Amniotic stem cell (primary cell): ENCODE measurements at regions not wholly inside any gene's neighbourhood (a gene's known extent, or its start where the extent isn't known, plus 50 kb on each side); places are given as distances from the start of the nearest gene placed in this dataset.

ENCODE experiments used
- DNase-seq: peaks from one replicate; lab custom pipeline; 2025; lab: John Stamatoyannopoulos, UW

DNA sequence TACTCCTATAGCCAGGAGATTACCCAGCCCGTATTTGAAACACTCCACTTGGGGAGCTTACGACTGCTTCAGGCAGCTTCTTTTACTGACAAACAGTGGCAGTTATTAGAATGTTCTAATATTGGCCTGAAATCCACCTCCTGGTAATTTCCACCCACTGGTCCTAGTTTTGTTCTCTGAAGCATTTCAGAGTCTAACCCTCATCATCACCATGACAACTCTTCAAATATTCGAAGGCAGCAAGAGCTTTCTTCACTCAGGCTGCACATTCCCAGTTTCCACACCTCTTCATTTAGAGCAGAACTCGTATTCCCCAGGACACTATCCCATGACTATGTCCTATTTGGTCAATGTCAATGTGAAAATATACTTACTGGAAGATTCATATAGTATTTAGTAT is 325.6 kb downstream of the UBE3D start:
- no peak for DNase-seq

- DNase-seq: no peak
Observed at GRCh38 chr6:82741325-82741995, 324.2 kb downstream of the UBE3D start.

DNA sequence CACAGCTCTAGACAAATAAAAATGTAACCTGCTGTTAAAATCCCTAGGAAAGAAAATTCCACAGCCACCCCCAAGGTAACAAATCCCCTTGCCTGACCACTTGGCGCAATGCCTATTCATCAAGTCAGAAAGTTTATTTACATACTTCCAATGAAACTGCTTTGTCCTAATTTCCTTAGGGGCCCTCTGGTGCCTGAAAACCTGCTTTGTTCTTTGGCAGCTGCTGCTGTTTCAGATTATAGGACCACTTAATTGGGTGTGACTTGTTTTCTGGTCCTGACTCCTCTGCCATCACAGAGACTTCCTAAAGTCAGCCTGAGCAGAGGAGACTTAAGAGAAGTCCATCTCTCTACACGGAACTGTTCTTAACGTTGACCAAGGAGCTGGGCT is 323.6 kb downstream of the UBE3D start:
- DNase-seq: no peak

DNA sequence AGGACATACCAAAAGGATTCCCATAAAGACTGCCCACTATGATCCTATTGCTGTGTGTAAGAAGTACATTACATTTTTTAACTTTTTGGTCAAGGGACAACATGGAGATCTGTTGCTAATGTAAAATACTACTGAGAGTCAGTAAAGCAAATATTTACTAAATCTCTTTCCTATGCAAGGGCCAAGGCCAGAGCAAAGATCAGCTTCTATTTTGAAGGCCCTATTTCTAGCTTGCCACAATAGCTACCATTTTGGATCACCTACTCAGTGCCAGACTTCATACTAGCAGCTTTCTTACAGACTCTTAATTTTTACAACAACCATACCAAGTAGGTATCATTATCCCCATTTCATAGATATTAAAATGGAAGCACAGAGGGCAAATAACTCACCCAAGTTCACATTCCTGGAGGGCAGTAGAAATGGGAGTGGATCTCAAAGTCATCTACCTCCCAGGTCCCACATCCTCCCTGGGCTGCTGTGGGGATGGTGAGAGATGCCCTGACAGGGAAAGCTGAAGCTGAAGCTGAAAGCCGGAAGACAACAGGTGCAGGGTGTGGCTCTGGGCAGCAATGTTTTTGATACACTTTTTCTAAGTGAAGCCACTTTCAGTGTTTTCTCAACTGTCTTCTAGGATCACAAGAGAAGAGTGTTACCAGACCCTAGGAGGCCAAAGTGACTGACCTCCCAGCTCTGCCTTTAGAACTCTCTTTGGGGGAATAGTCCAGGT is 321.2 kb downstream of the UBE3D start:
- DNase-seq: no peak

DNA sequence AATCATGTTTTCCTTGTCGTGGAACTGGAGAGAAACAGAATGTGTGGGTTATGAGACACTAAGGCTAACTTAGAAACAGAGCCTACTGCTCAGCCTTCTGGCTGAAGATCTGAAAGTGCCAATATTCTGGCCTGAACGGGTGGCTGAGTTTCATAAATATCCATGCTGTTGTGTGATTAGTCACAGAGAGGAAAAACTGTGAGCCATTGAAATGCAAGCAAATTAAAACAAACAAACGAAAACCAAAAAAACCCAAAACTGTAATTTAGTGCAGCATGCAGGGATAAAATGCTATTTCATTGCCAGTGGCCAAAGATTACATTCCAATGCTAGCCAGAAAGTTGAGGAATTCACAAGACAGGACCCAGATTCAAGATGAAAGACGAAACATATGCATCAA is 315.1 kb downstream of the UBE3D start:
- peak; percentile 51 for DNase-seq

- no peak for DNase-seq
Observed at GRCh38 chr6:82751718-82752117, 313.9 kb downstream of the UBE3D start.

- no peak for DNase-seq
Observed at GRCh38 chr6:82761674-82762345, 303.8 kb downstream of the UBE3D start.

GRCh38 chr6:82766476-82766875 is 299.2 kb downstream of the UBE3D start:
- DNase-seq: no peak

DNA sequence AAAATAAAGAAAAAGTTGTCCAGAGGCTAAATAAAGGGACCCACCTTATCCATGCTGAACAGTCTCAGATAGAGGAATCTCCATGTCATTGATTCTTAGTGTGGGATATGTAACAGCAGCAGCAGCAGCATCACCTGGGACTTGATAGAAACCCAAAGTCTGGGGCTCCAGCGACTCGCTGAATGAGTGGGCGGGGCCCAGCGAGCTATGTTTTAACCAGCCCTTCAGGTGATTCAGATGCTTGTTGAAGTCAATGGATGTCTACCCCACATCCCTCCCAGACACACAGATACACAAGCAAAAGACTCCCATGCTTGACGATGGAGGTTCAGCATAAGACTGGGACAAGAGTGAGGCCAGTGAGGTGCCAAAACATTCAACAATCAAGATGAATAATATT is 298.6 kb downstream of the UBE3D start:
- no peak for DNase-seq

GRCh38 chr6:82767447-82767846 is 298.2 kb downstream of the UBE3D start:
- DNase-seq: no peak

- DNase-seq: no peak
Observed at GRCh38 chr6:82772851-82773717, 292.6 kb downstream of the UBE3D start.

GRCh38 chr6:82775361-82775760 is 290.3 kb downstream of the UBE3D start:
- DNase-seq: peak; percentile 4

DNA sequence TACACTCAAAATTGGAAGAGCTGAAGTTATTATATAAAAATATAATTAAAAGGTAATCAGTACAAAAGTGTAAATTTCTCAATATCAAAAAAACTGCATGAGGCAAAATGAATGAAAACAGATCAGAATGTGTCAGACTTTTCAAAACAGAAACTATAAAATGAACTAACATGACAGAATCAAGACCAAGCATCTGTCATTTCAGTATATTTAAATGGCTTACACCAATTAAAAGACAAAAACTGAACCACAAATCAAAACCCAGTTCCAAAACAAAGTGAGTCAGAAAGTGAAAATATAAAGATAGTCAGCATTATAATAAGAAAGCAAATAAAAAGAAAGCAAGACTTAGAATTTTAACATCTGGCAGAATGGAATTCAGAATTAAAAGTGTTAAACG is 289.7 kb downstream of the UBE3D start:
- DNase-seq: no peak

GRCh38 chr6:82779041-82779440 is 286.6 kb downstream of the UBE3D start:
- DNase-seq: no peak

GRCh38 chr6:82780334-82780733 is 285.3 kb downstream of the UBE3D start:
- no peak for DNase-seq

- DNase-seq: no peak
Observed at GRCh38 chr6:82781620-82782204, 283.9 kb downstream of the UBE3D start.

- DNase-seq: no peak
Observed at GRCh38 chr6:82783587-82784236, 281.9 kb downstream of the UBE3D start.

DNA sequence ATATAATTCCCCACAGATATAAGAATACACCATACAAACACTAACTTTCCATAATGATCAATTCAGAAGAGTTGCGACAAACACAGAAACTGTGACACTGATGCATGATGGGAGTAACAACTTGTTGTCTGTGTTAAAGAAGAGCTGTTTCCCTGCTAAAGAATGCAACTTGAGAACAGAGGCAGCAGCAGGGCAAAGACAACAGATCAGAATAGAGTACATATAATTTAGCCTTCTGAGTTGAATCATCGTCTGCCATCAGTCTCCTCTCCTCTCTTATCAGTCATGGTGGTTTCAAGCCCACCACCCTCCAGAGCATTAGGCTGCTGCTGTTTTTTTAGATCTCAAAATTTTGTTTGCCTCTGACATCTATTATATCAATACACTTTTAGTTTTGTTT is 280.4 kb downstream of the UBE3D start:
- DNase-seq: no peak

DNA sequence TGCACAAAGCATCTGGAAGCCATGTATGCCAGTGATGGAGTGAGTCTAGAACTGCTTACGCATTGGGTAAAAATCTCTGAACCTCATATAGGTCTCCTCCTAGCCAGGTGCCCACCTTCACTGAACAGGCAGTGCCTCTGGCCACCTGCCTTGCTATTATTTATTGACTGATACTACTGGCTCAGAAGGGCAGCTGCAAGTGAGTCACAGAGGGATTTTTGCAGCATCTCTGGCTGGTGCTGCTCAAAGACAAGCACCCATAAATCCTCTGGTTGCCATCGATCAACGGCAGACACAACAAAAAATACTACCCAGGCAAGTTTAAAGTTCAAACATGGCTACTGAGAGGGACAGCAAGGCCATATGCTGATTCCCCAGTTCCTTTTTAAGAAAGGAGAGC is 279.4 kb downstream of the UBE3D start:
- no peak for DNase-seq

GRCh38 chr6:82795940-82796339 is 269.7 kb downstream of the UBE3D start:
- no peak for DNase-seq

GRCh38 chr6:82801083-82801482 is 264.6 kb downstream of the UBE3D start:
- no peak for DNase-seq
